ENCODE measurements at regions not wholly inside any gene's neighbourhood (a gene's known extent, or its start where the extent isn't known, plus 50 kb on each side); places are given as distances from the start of the nearest gene placed in this dataset.

DNA sequence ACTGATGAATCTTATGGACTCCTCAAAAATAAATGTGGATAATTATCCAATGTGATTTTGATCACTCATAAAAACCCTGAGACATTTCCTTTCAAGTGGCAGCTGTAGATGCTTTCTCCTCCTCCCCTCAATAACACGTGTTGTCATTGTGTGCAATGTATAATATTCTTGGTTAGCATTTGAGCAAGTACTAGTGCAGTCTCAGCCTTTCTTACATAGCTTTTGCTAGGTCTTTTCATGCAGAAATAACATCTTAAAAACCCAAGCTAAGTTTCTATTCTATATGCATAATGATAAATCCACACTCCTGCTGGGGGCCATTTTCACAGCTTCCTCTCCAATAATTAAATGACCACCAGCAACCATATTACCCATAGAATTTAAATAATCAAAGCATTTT is 1835.2 kb upstream of the NUDT12 start:
- TF ChIP-seq EP300 (IDR thresholded peaks at IDR 0.05; ENCODE audit: borderline replicate concordance) = no peak
- TF ChIP-seq NFIC (IDR thresholded peaks at IDR 0.05) = no peak
- TF ChIP-seq, protein P1, sequence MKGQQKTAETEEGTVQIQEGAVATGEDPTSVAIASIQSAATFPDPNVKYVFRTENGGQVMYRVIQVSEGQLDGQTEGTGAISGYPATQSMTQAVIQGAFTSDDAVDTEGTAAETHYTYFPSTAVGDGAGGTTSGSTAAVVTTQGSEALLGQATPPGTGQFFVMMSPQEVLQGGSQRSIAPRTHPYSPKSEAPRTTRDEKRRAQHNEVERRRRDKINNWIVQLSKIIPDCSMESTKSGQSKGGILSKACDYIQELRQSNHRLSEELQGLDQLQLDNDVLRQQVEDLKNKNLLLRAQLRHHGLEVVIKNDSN (IDR thresholded peaks at IDR 0.05) = no peak
- TF ChIP-seq, protein P2, sequence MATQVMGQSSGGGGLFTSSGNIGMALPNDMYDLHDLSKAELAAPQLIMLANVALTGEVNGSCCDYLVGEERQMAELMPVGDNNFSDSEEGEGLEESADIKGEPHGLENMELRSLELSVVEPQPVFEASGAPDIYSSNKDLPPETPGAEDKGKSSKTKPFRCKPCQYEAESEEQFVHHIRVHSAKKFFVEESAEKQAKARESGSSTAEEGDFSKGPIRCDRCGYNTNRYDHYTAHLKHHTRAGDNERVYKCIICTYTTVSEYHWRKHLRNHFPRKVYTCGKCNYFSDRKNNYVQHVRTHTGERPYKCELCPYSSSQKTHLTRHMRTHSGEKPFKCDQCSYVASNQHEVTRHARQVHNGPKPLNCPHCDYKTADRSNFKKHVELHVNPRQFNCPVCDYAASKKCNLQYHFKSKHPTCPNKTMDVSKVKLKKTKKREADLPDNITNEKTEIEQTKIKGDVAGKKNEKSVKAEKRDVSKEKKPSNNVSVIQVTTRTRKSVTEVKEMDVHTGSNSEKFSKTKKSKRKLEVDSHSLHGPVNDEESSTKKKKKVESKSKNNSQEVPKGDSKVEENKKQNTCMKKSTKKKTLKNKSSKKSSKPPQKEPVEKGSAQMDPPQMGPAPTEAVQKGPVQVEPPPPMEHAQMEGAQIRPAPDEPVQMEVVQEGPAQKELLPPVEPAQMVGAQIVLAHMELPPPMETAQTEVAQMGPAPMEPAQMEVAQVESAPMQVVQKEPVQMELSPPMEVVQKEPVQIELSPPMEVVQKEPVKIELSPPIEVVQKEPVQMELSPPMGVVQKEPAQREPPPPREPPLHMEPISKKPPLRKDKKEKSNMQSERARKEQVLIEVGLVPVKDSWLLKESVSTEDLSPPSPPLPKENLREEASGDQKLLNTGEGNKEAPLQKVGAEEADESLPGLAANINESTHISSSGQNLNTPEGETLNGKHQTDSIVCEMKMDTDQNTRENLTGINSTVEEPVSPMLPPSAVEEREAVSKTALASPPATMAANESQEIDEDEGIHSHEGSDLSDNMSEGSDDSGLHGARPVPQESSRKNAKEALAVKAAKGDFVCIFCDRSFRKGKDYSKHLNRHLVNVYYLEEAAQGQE (IDR thresholded peaks at IDR 0.05; ENCODE audit: low read depth) = no peak
- TF ChIP-seq TCF12 (IDR thresholded peaks at IDR 0.05; ENCODE audit: low read depth) = no peak
- TF ChIP-seq, protein P3, sequence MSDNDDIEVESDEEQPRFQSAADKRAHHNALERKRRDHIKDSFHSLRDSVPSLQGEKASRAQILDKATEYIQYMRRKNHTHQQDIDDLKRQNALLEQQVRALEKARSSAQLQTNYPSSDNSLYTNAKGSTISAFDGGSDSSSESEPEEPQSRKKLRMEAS (IDR thresholded peaks at IDR 0.05) = no peak
- no peak for TF ChIP-seq TAF1 (IDR thresholded peaks at IDR 0.05; ENCODE audit: low read depth)
- TF ChIP-seq CEBPB (IDR thresholded peaks at IDR 0.05) = no peak
- TF ChIP-seq CREB1 (IDR thresholded peaks at IDR 0.05; ENCODE audit: low read depth) = no peak
- TF ChIP-seq YY1 (IDR thresholded peaks at IDR 0.05; ENCODE audit: low read depth) = no peak
- no peak for TF ChIP-seq ZBTB7A (IDR thresholded peaks at IDR 0.05; ENCODE audit: low read depth)
